ENCODE measurements at regions not wholly inside any gene's neighbourhood (a gene's known extent, or its start where the extent isn't known, plus 50 kb on each side); places are given as distances from the start of the nearest gene placed in this dataset.

DNA sequence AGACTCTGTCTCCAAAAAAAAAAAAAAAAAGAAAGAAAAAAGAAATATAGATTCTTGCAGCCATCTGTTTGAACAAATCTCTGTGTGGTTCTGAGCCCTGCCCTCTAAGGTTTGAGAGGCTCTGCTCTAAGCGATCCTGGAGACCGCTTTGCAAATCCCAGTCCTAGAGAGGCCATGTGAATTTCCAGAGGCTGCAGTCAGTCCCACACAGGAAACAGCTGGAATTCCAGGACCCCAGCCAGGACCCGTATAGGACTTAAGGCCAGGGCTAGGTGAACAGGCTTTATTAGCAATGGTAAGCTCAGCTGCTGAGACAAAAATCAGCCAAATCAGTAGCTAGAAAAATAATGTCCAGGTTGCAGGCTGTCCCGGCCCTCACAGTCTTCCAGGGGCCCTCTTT lies 154.8 kb downstream of the RPS24 start:
- TF ChIP-seq CTCF (conservative IDR thresholded peaks at IDR 0.05; ENCODE audit: low read depth, low read length) (no peak), EZH2 (IDR thresholded peaks at IDR 0.05; ENCODE audit: low read length, unreplicated experiment) (no peak)

All from PC-3 (cell line).